MM.1S (cell line): ENCODE measurements at regions not wholly inside any gene's neighbourhood (a gene's known extent, or its start where the extent isn't known, plus 50 kb on each side); places are given as distances from the start of the nearest gene placed in this dataset.

Experiments used
- CTCF ChIP-seq: fragments of 300-600 bp; sonication (generic); IDR thresholded peaks from 2 replicates; pipeline ENCODE4 v1.5.1; 2016; ENCODE audit warnings: antibody characterized with exemption, low read length, mixed read lengths
- EZH2 ChIP-seq: fragments of 300-600 bp; sonication (generic); optimal IDR thresholded peaks from 2 replicates; pipeline ENCODE3; 2017; ENCODE audit warnings: low read depth, mild to moderate bottlenecking, antibody characterized with exemption, low read length, mixed read lengths

GRCh38 chr4:65152205-65152604 lies 518.1 kb downstream of the EPHA5 start:
- no peak for TF ChIP-seq CTCF
- TF ChIP-seq EZH2, result no peak
